Calu3 (cell line): ENCODE measurements at regions not wholly inside any gene's neighbourhood (a gene's known extent, or its start where the extent isn't known, plus 50 kb on each side); places are given as distances from the start of the nearest gene placed in this dataset.

Experiments used
- BruUV-seq: library from RNA; stranded (reverse); fragments of 400-500 nt; replicated peaks from 2 replicates; lab custom pipeline; 2021; lab: Mats Ljungman, UMichigan
- CTCF ChIA-PET: fragments of 300-600 bp; sonication (Branson Sonifier 250); formaldehyde crosslinking; loops from one replicate; lab custom pipeline; 2022; ENCODE audit warnings: antibody characterized with exemption; lab: Charles Lee
- DNase-seq: peaks from one replicate; pipeline ENCODE4 v3.0.0; 2022
- H3K27ac Mint-ChIP-seq: one replicate; pipeline ENCODE4 v1.8.0; 2022; ENCODE audit warnings: mixed read lengths; ENCODE audit not compliant: unreplicated experiment
- H3K27me3 Mint-ChIP-seq: one replicate; pipeline ENCODE4 v1.8.0; 2022; ENCODE audit warnings: mixed read lengths; ENCODE audit not compliant: unreplicated experiment
- H3K36me3 Mint-ChIP-seq: one replicate; pipeline ENCODE4 v1.8.0; 2022; ENCODE audit warnings: mild to moderate bottlenecking, moderate library complexity, mixed read lengths; ENCODE audit not compliant: insufficient read depth, unreplicated experiment
- H3K4me1 Mint-ChIP-seq: one replicate; pipeline ENCODE4 v1.8.0; 2022; ENCODE audit warnings: mild to moderate bottlenecking, low read depth, mixed read lengths; ENCODE audit not compliant: unreplicated experiment
- H3K4me3 Mint-ChIP-seq: one replicate; pipeline ENCODE4 v1.8.0; 2022; ENCODE audit warnings: mild to moderate bottlenecking, low read depth, moderate library complexity, mixed read lengths; ENCODE audit not compliant: unreplicated experiment
- H3K9me3 Mint-ChIP-seq: one replicate; pipeline ENCODE4 v1.8.0; 2022; ENCODE audit warnings: low read depth, mixed read lengths; ENCODE audit not compliant: unreplicated experiment
- intact Hi-C: fragments of 100-400 bp; cut with micrococcal nuclease; formaldehyde crosslinking; loops from one replicate; pipeline ENCODE4 v1.10.0; 2022; ENCODE audit not compliant: unreplicated experiment
- TF ChIP-seq, protein P1 (sequence below): fragments of 200-600 bp; IDR thresholded peaks from one replicate; pipeline ENCODE4 v1.8.0; 2022; ENCODE audit warnings: antibody characterized with exemption; ENCODE audit not compliant: unreplicated experiment

DNA sequence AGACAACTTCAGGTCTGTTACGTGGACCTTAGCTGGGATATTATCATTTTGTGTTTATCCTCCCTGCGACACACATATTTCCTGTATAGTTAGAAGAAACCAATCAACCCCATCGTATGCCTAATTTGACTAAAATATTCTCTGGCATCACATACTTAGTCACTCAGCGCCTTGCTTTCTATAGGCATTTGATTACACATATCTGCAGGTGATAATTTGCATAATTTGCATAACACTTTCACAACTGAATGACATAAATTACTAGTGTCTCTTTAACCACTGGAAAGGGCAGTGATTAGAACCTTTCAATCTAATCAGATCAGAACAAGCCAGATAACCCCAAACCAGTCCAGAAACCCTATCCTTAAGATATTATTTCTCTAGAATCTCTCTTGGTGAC lies 390.2 kb downstream of the TLR4 start:
- no peak for DNase-seq
- TF ChIP-seq, protein P1, sequence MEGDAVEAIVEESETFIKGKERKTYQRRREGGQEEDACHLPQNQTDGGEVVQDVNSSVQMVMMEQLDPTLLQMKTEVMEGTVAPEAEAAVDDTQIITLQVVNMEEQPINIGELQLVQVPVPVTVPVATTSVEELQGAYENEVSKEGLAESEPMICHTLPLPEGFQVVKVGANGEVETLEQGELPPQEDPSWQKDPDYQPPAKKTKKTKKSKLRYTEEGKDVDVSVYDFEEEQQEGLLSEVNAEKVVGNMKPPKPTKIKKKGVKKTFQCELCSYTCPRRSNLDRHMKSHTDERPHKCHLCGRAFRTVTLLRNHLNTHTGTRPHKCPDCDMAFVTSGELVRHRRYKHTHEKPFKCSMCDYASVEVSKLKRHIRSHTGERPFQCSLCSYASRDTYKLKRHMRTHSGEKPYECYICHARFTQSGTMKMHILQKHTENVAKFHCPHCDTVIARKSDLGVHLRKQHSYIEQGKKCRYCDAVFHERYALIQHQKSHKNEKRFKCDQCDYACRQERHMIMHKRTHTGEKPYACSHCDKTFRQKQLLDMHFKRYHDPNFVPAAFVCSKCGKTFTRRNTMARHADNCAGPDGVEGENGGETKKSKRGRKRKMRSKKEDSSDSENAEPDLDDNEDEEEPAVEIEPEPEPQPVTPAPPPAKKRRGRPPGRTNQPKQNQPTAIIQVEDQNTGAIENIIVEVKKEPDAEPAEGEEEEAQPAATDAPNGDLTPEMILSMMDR: no peak
- H3K9me3 Mint-ChIP-seq: peaks cover 4% of the 10 kb centered on the region
- H3K4me3 Mint-ChIP-seq: no peak overlapping the region
- CTCF ChIA-PET: no interaction called here
- no peaks in the 10 kb centered on the region for H3K4me1 Mint-ChIP-seq
- H3K27ac Mint-ChIP-seq: no peak overlapping the region
- no TSS peak for BruUV-seq
- no peaks in the 10 kb centered on the region for H3K36me3 Mint-ChIP-seq
- H3K27me3 Mint-ChIP-seq: no peaks in the 10 kb centered on the region
- intact Hi-C loops: no loop called here

- CTCF ChIA-PET: no interaction called here
- no peaks in the 10 kb centered on the region for H3K36me3 Mint-ChIP-seq
- no peak for DNase-seq
- no peaks in the 10 kb centered on the region for H3K4me1 Mint-ChIP-seq
- no peak overlapping the region for H3K27ac Mint-ChIP-seq
- no peaks in the 10 kb centered on the region for H3K27me3 Mint-ChIP-seq
- TF ChIP-seq, protein P1: no peak
- H3K4me3 Mint-ChIP-seq: no peak overlapping the region
- no TSS peak for BruUV-seq
- intact Hi-C loops: no loop called here
- H3K9me3 Mint-ChIP-seq: peaks cover 9% of the 10 kb centered on the region
Measured at GRCh38 chr9:118100529-118101419, 396.6 kb downstream of the TLR4 start.

GRCh38 chr9:118104363-118104762 lies 400.2 kb downstream of the TLR4 start:
- TF ChIP-seq, protein P1: no peak
- DNase-seq: no peak
- H3K27me3 Mint-ChIP-seq: no peaks in the 10 kb centered on the region
- H3K27ac Mint-ChIP-seq: no peak overlapping the region
- CTCF ChIA-PET: no interaction called here
- H3K4me1 Mint-ChIP-seq: no peaks in the 10 kb centered on the region
- H3K4me3 Mint-ChIP-seq: no peak overlapping the region
- H3K36me3 Mint-ChIP-seq: no peaks in the 10 kb centered on the region
- intact Hi-C loops: no loop called here
- no TSS peak for BruUV-seq
- peaks cover 5% of the 10 kb centered on the region for H3K9me3 Mint-ChIP-seq

DNA sequence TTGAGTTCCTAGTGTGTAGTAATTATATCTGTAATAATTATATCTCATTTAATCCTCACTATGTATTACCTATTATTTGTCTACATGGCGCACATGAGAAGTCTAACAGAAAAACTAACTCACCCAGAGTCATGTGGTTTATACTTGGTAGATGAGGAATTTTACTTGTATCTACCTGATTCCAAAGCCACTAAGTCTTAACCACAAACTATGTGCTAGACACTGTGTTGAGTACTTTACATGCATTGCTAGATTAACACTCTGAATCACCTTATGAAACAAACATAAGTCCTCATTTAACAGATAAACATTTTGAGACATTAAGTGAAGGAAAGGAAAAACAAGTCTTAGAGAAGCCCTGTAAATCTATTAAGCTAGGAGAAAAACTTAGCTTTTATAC lies 404.8 kb downstream of the TLR4 start:
- CTCF ChIA-PET: no interaction called here
- TF ChIP-seq, protein P1: no peak

More for the DNA sequence above, 404.8 kb downstream of the TLR4 start:
- H3K27ac Mint-ChIP-seq: no peak overlapping the region
- H3K9me3 Mint-ChIP-seq: peaks cover 9% of the 10 kb centered on the region
- BruUV-seq: no TSS peak
- intact Hi-C loops: no loop called here
- H3K27me3 Mint-ChIP-seq: no peaks in the 10 kb centered on the region
- H3K4me1 Mint-ChIP-seq: no peaks in the 10 kb centered on the region
- H3K4me3 Mint-ChIP-seq: no peak overlapping the region
- DNase-seq: no peak
- no peaks in the 10 kb centered on the region for H3K36me3 Mint-ChIP-seq
